ENCODE measurements at regions not wholly inside any gene's neighbourhood (a gene's known extent, or its start where the extent isn't known, plus 50 kb on each side); places are given as distances from the start of the nearest gene placed in this dataset.

- DNase-seq, result no peak
Observed at GRCh38 chr1:10897981-10898728, 101.7 kb upstream of the CASZ1 start.

DNA sequence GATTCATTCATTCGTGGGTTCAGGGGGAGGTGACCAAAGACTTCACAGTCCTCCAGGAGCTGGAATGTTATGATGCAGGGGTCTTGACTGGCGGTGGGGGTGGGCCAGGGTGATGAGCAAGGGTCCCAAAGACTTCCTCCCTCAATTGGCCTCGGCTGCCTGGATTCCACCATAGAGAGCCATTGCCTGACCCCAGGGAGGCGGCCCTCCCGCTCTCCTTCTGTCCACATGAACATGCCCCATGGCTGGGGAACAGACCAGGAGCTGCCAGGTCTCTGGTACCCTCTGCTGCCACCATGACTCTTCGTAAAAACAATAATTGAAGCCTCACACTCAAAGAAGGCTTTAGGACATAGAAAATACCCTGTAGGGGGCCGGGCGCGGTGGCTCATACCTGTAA lies 102.5 kb upstream of the CASZ1 start:
- DNase-seq, result no peak

DNA sequence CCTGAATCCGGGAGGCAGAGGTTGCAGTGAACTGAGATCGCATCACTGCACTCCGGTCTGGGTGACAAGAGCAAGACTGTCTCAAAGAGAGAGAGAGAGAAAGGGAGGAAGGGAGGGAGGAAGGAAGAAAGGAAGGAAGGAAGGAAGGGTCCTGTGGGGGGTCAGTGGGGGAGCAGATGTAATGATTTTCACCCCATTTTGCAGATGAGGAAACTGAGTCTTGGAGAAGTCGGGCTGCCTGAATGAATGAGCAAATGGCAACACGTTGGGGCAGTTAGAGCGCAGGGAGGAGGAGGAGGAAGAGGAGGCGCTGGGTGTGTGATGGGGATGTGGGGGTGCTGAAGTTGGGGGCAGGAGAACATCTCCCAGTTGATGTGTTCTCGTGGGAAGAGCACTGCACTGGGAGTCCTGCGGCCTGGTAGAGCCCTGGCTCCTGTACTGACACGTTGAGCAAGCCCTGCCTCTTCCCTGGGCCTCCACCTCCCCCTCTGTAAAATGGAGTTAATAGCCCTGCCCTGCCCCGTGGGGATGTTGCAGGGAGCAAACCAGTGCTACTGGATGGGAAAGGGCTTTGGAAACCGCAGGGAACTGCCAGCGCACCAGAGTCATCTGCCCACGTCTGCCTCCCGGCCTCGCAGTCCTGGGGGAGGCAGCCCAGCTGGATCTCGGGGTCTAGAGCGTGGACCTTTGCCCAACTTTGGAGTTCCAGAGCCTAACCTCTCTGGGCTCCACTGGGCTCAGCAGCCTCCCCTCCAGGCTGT lies 103.2 kb upstream of the CASZ1 start:
- DNase-seq, result no peak

DNA sequence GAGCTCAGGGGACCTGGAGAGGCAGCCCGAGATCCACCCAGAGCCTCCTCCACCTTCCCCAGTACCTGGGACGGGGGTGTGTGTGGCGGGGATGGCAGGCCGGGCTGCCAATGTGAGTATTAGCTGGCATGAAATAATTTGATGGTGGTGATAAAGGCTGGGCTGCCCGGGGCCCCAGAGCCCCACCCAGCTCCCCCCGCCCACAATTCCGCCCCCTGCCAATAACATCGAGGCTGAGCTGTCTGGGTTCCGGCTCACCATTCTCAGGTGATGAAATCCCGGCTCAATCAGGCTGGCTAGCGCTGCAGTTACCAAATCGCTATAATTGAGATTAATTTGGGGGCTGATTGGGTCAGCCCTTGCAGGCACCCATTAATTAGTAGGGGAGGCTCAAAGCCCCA lies 103.8 kb upstream of the CASZ1 start:
- DNase-seq, result no peak

GRCh38 chr1:10900691-10901090 lies 104.2 kb upstream of the CASZ1 start:
- no peak for DNase-seq

GRCh38 chr1:10901091-10901890 lies 104.8 kb upstream of the CASZ1 start:
- no peak for DNase-seq

DNA sequence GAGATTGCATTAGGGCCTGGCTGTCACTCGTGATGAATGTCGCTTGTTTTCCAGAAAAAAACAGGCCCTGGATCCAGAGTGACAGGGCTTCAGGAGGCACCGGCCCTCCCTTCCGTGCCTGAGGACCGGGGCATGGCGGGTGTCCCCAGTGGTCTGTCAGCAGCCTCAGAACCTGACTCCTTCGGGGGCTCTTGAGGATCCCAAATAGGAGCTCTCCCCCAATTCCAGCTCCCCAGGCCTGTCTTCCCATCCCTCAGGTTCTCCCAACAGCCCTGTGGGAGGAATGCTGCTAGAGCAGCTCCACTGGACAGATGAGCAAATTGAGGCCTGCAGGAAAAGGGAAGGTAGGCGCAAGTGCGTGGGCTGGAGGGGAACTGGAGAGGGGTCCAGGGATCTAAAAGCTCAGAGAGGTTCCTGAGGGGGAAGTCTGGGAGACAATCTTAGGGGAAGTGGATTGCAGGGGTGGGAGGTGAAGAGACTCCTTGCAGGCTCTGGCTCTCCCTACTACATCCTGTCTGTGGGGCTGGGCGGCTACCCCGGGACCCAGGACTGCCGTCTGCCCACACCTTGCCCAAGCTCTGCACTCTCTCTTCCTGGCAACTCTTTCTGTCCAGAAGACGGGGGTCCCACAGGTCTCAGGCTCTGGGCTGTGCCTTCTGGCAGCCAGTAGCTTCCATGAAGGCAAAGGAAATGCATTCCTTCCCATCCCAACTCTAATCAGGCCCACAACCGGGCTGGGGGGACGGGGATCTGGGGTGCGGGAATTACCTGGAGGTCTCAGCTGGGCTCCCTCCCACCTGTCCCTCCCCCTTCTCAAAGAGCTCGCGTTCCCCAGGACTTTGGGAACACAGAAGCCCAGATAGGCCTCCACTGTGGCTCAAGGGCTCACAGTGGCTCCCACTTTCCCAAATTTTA lies 105.7 kb upstream of the CASZ1 start:
- DNase-seq, result no peak

- DNase-seq, result no peak
Observed at GRCh38 chr1:10903421-10903820, 107.0 kb upstream of the CASZ1 start.

- peak in 1 of 2 donors; percentile 28 for DNase-seq
Observed at GRCh38 chr1:10903821-10904220, 107.4 kb upstream of the CASZ1 start.

DNA sequence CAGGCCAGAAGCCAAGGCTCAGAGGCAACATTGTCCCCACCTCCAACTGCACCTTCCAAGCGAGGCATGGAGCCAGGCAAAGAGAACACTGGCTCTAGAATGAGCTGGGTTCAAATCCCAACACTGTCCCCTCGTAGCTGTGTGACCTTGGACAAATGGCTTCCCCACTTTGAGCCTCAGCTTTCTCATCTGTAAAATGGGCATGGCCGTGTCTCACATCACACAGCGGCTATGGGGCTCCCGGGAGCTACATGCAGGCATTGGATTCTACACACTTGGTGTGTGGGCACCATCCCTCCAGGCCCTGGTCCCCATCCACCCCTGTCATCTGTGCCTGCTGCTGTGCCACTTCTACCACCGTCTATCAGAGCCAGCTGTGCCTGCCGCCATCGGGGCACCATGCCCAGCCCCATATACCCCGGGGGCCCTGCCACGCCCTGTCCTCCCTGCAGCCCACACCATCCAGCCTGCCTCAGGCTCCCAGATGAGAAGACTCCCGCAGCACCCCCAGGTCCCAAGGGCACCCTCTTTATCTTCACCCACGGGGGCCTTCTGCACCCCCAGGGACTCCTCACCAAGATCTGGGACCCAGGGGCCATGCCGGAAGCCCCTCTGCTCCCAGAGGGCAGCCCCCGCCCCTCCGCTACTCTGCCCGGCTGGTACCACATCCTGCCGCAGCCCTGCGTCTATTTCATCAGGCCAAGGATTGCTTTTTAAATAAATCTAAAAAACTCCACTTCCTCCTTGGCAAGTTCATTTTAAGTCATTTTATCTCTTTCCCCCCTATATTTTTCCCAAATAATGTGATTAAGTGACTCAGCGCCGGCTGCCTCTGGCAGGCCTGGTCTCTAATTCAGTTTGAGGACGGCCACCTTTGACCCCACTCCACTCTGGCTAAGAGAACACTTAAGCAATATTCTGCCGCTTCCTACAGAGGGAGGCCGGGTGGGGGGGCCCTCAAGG lies 107.8 kb upstream of the TARDBP start:
- peak; percentile 11 to 40 for DNase-seq

GRCh38 chr1:10905841-10906655 lies 106.4 kb upstream of the TARDBP start:
- DNase-seq, result no peak

- DNase-seq, result no peak
Observed at GRCh38 chr1:10906866-10907519, 105.5 kb upstream of the TARDBP start.

- no peak for DNase-seq
Observed at GRCh38 chr1:10908266-10908665, 104.2 kb upstream of the TARDBP start.

DNA sequence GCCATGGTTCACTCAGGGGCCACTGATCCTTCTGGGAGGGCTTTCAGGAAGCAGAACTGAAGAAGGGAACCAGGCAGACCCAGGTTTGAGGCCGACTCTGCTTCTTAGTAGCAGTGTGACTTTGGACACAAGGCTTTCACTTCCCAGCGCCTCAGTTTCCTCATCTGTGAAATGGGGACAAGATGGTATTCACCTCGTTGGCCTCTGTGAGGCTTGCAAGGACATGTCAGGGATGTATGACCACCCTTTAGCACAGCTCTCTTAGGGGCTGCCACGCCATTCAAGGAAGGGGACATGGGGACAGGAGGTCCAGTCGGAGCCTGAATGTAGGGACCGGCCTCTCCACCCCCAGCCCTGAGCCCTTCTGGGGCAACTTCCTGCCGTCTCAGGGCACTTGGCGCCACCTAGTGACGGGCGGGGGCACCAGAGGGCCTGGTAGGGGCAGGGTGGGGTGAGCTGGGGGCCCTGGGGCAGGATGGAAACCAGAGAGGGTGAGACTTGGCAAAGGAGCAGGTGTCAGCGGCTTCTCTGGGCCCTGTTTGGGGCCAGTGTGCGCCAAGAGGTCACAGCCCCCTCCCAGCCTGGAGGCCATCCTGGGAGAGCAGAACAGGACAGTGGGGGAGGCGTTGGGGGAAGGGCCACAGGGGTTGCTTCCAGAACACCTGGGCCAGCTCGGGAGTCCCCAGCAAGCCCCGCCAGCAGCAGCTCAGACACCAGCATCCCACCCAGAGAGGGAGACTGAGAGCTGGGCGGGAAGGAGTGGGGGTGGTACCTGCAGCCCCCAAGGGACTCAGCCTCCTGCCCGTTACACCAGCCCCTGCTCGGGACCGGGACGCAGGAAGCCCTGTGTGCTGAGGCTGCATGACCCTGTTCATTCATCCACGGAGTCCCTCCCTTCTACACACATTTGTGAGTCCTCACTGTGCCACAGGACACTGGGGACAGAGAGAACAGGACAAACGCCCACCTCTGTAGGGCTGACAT lies 102.5 kb upstream of the TARDBP start:
- DNase-seq, result peak; percentile 66 to 78

DNA sequence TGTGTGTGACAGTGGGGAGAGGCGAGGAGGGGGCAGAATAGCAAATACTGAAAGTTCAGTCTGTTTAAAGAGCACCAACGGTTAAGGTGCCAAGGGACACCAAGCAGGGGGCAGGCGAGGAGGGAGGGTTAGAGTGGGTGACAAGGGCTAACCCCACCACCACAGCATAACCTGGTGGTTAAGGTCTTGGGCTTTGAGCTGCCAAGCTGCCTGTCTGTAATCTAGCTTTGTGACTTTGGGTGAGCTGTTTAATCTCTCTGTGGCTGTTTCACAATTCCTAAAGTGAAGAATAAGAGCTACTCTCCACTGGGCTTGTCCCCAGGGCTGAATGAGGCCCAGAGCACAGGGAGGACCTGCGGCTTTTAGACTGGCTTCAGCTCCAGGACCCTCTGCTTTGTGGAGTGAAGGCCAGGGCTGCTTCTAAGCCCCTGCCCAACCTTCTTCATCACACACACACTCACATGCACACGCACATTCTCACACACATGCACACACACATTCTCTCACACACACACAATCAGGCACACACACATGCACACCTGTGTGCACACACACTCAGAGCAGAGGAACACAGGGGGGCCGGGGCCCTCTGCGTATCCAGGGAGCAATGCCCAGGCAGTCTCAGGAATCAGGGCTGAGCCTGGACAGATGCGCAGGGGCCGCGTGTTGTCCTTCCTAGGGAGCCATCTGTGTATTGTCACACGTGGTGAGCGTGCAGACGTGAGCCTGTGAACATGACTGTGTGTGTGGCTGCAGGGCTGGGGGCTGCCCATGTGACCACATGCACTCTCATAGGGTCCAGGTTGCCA lies 101.6 kb upstream of the TARDBP start:
- no peak for DNase-seq

DNA sequence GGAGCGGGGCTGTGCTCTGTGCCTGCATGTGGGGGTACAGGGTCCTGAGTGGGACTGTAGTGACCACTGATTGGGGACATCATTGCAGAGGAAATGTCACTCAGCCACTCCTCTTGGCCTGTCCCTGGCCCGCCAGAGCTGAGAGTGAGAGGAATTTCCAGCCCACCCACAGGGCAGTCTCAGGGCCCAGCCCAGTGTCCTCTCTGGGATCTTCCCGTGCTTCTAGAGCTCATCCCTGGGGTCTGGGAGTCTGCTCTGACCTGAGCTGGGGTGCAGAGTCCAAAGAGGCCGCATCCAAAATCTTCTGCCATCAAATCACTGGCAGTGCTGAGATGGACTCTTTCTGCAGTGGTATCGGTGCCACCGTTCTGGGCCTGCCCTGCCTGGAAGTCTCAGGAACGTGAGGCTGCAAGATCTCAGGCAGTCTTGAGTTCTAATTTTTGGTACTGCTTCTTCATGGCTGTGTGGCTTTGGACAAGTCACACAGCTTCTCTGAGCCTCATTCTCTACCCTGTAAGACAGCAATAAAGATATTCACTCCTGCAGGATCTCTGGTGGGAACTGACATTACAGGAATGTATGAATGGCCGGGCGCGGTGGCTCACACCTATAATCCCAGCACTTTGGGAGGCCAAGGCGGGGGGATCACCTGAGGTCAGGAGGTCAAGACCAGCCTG lies 100.8 kb upstream of the TARDBP start:
- DNase-seq, result no peak

DNA sequence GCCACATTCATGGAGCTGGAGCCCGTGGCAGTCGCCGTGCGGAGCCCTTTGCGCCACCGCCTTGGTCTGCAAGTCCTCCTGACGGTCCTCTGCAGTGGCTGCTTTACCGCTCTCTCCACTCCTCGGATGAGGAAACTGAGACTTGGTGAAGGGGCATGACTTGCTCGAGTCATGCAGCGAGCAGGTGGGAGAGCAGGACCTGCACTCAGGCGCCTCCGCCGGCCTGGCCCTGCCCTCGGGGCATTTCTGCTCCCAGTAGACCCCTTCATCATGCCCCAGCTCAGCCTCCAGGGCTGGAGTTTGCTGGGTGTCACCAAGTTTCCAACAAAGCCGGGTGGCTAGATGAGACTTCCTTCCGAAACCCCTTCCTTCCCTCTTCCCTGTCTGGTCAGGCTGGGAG lies 100.0 kb upstream of the TARDBP start:
- no peak for DNase-seq
